Posterior cingulate gyrus (tissue), 11 donors: ENCODE measurements at regions not wholly inside any gene's neighbourhood (a gene's known extent, or its start where the extent isn't known, plus 50 kb on each side); places are given as distances from the start of the nearest gene placed in this dataset.
A peak's percentile ranks its signal among the peaks of the same experiment; 100 is the strongest.

Experiments
- DNase-seq, 10 donors: peaks; one replicate each; pipeline versions ENCODE4 v3.0.0 to v3.0.0-alpha.2; 2020 to 2021; ENCODE audit warnings: mixed read lengths in 3 of 10
- intact Hi-C: fragments of 100-400 bp; cut with DNase I; formaldehyde crosslinking; loops from one replicate; pipeline ENCODE4 v1.15.1; 2023

- peak in 1 of 10 donors; percentile 40 for DNase-seq
- intact Hi-C loops, result no loop called here
These were observed 529.2 kb upstream of the ID2 start for GRCh38 chr2:8152392-8153257.

GRCh38 chr2:8153258-8153718 is 528.6 kb upstream of the ID2 start:
- DNase-seq, result peak in 1 of 10 donors; percentile 42
- intact Hi-C loops, result no loop called here

- intact Hi-C loops, result no loop called here
- DNase-seq, result no peak
These were observed 527.6 kb upstream of the ID2 start for GRCh38 chr2:8154270-8154669.

- intact Hi-C loops, result no loop called here
- DNase-seq, result no peak
These were observed 526.9 kb upstream of the ID2 start for GRCh38 chr2:8154936-8155335.

GRCh38 chr2:8157621-8158430 is 524.0 kb upstream of the ID2 start:
- no peak for DNase-seq
- intact Hi-C loops, result no loop called here

GRCh38 chr2:8158711-8159110 is 523.1 kb upstream of the ID2 start:
- DNase-seq, result peak in 1 of 10 donors; percentile 68
- intact Hi-C loops, result no loop called here

- DNase-seq, result peak in 1 of 10 donors; percentile 61
- intact Hi-C loops, result no loop called here
These were observed 522.5 kb upstream of the ID2 start for GRCh38 chr2:8159211-8159965.

- intact Hi-C loops, result no loop called here
- DNase-seq, result no peak
These were observed 521.8 kb upstream of the ID2 start for GRCh38 chr2:8159966-8160603.

GRCh38 chr2:8160959-8161358 is 520.9 kb upstream of the ID2 start:
- DNase-seq, result peak in 1 of 10 donors; percentile 48
- intact Hi-C loops, result no loop called here

- DNase-seq, result no peak
- intact Hi-C loops, result no loop called here
These were observed 519.3 kb upstream of the ID2 start for GRCh38 chr2:8162552-8162951.

GRCh38 chr2:8165550-8165949 is 516.3 kb upstream of the ID2 start:
- intact Hi-C loops, result no loop called here
- DNase-seq, result no peak

- intact Hi-C loops, result no loop called here
- no peak for DNase-seq
These were observed 513.7 kb upstream of the ID2 start for GRCh38 chr2:8168022-8168717.

GRCh38 chr2:8168876-8169424 is 512.9 kb upstream of the ID2 start:
- no peak for DNase-seq
- intact Hi-C loops, result no loop called here

- DNase-seq, result no peak
- intact Hi-C loops, result no loop called here
These were observed 512.4 kb upstream of the ID2 start for GRCh38 chr2:8169443-8169842.

- no peak for DNase-seq
- intact Hi-C loops, result no loop called here
These were observed 511.1 kb upstream of the ID2 start for GRCh38 chr2:8170552-8171327.

- intact Hi-C loops, result no loop called here
- no peak for DNase-seq
These were observed 510.2 kb upstream of the ID2 start for GRCh38 chr2:8171608-8172007.

- DNase-seq, result peak in 1 of 10 donors; percentile 68
- intact Hi-C loops, result no loop called here
These were observed 509.2 kb upstream of the ID2 start for GRCh38 chr2:8172661-8173060.

- DNase-seq, result no peak
- intact Hi-C loops, result no loop called here
These were observed 507.1 kb upstream of the ID2 start for GRCh38 chr2:8174641-8175257.
